ENCODE measurements at regions not wholly inside any gene's neighbourhood (a gene's known extent, or its start where the extent isn't known, plus 50 kb on each side); places are given as distances from the start of the nearest gene placed in this dataset.

DNA sequence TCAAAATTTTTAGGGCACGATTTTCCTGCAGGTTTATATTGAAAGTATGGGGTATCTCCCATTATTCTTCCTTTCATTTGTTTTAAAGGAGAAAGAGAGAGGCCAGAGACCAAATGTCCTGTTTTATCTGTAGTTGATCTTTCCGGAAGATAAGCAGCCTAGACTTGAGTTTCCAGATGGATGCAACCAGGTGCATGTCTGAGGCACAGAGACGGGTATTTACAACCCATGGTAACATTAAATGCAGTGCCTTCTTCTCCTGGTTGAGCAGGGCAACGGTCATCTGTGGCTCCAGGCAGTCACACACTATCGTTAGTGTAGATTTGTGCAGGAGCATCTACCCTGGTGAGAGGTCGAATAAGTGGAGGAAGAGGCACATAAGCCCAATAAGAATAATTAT, 1507.1 kb downstream of the UQCRFS1 start:
- DNase-seq: no peak

DNA sequence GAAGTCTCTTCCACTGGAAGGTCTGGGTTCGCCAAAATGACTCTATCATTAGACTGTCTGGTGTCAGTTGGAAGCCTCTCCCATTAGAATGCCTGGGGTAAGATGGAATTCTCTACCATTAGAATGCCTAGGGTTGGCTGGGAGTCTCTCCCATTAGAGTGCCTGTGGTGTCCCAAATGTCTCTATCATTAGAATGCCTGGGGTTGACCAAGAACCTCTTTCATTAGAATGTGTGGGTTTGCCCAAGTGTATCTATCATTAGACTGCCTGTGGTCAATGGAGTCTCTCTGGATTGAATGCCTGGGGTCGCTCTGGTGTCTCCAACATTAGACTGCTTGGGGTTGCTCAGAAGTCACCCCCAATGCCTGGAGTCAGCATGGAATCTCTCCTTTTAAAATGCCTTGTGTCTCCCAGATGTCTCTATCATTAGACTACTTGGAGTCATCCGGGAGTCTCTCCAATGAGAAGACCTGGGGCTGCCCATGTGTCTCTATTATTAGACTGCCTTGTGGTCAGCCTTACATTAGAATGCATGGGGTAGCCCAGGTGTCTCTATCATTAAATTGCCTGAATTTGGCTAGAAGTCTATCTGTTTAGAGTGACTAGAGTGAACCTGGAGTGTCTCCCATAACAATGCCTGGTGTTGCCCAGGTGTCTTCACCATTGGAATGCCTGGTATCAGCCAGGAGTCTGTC, 1518.4 kb downstream of the UQCRFS1 start:
- DNase-seq: no peak

DNA sequence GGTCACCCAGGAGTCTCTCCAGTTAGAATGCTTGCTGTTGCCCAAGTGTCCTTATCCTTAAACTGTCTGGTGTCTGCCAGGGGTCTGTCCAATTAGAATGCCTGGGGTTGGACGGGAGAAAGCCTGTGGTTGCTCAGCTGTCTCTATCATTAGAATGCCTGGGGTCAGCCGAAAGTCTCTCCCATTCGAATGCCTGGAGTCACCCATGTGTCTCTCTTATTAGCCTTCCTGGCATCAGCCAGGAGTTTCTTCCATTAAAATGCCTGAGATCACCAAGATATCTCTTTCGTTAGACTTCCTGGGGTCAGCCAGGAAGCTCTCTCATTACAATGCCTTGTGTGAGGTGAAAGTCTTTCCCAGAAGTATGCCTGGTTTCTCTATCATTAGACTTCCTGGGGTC, 1521.0 kb downstream of the UQCRFS1 start:
- no peak for DNase-seq

DNA sequence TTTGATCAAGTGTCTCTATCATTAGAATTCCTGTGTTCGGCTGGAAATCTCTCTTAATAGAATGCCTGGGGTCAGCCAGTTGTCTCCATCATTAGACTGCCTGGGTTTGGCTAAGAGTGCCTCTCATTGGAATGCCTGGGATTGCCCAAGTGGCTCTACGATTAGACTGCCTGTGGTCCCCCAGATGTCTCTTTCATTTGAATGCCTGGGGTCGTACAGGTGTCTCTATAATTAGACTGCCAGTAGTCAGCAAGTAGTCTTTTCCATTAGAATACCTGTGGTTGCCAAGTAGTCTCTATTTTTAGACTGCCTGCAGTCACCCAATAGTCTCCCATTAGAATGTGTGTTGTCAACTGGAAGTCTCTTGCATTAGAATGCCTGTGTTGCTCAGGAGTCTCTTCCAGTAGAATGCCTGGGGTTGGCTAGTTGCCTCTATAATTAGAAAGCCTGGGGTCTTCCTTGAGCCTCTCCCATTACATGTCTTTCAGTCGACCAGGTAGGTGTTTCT, 1523.2 kb downstream of the UQCRFS1 start:
- no peak for DNase-seq

DNA sequence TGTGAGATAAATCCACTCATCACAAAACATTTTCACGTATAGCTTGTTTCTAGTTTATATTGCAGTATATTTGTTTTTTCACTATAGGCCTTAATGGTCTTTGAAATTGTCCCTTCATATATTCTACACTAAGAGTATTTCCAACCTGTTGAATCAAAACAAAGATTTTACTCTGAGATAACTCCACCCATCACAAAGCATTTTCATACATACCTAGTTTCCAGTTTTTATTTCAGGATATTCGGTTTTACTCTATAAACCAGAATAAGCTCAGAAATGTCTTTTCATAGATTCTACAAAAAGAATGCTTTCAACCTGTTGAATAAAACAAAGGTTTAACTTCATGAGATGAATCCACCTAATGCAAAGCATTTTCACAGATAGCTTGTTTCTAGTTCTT, 1528.7 kb downstream of the UQCRFS1 start:
- no peak for DNase-seq

DNA sequence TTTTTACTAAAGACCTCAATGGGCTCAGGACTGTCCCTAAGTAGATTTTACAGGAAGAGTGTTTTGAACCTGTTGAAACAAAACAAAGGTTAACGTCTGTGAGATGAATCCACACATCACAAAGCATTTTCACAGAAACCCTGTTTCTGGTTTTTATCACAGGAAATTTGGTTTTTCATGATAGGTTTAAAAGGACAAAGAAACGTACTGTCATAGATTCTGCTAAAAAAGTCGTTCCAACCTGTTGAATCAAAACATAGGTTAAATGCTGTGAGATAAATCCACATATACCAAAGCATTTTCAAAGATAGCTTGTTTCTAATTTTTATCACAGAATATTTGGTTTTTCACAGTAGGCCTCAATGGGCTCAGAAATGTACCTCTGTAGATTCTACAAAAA, 1531.0 kb downstream of the UQCRFS1 start:
- no peak for DNase-seq

DNA sequence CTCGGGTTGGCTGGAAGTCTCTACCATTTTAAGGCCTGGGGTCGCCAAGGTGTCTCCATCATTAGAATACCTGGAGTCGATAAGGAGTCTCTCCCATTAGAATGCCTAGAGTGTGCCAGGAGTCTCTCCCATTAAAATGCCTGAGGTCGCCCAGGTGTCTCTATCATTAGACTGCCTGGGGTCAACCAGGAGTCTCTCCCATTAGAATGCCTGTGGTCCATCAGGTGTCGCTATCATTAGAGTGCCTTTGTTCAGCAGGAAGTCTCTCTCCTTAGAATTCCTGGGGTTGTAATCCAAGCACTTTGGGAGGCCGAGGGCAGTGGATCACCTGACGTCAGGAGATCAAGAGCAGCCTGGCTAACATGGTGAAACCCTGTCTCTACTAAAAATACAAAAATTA, 1533.0 kb downstream of the UQCRFS1 start:
- DNase-seq: no peak

DNA sequence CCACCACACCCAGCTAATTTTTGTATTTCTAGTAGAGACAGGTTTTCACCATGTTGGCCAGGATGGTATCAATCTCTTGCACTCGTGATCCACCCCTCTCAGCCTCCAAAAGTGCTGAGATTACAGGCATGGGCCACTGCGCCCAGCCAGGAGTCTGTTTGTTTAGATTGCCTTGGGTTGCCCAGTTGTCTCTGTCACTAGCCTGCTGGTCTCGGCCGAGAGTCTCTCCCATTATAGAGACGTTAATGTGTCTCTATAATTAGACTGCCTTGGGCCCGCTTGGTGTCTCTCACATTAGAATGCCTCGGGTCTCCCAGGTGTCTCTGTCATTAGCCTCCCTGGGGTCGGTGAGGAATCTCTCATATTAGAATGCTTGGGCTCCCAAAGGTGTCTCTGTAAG, 1533.6 kb downstream of the UQCRFS1 start:
- no peak for DNase-seq

DNA sequence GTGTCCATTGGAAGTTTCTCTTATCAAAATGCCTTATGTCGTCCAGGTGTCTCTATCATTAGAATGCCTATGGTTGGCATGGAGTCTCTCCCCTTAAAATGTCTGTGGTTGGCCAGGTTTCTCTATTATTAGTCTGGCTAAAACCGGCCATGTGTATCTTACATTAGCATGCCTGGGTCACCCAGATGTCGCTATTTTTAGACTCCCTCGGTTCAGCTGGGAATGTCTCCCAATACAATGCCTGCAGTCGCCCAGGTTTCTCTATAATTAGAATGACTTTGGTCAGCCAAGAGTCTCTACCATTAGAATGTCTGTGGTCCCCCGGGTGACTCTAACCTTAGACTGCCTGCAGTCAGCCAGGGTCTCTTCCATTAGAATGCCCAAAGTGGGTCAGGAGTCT, 1536.1 kb downstream of the UQCRFS1 start:
- DNase-seq: no peak

DNA sequence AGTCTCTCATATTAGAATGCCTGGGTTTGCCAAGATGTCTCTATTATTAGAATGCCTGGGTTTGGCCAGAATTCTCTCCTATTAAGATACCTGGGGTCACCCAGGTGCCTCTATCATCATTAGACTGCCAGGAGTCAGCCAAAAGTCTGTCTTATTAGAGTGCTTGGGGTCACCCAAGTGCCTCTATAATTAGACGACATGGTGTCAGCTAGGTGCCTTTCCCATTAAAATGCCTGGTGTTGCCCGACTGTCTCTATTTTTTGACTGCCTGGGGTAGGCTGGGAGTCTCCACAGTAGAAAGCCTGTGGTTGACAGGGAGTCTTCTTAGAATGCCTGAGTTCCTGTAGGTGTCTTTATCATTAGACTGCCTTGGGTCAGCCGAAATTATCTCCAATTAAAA, 1536.6 kb downstream of the UQCRFS1 start:
- no peak for DNase-seq

DNA sequence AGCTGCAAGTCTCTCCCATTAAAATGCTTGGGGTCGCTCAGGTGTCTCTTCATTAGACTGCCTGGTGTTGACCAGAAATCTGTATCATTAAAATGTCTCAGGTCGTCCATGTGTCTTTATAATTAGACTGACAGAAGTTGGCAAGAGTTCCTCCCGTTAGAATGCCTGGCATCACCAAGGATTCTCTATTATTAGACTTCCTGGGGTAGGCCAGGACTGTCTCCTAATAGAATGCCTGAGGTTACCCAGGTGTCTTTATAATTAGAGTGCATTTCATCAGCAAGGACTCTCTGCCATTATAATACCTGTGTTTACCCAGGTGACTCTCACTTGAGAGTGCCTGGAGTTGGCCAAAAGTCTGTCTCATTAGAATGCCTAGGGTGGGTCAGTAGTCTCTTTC, 1537.2 kb downstream of the UQCRFS1 start:
- no peak for DNase-seq

DNA sequence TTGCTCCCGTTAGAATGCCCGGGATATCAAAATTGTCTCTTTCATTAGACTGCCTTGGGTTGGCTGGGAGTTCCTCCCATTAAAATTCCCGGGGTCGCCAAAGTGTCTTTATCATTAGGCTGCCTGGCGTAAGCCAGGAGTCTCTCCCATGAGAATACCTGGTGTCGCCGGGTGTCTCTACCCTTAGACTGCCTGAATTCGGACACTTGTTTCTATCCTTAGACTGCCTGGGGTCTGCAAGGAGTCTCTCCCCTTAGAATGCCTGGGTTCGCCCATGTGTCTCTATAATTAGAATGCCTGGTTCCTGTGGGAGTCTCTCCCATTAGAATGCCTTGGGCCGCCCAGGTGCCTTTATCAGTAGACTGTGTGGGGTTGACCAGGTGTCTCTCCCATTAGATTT, 1538.2 kb downstream of the UQCRFS1 start:
- no peak for DNase-seq

DNA sequence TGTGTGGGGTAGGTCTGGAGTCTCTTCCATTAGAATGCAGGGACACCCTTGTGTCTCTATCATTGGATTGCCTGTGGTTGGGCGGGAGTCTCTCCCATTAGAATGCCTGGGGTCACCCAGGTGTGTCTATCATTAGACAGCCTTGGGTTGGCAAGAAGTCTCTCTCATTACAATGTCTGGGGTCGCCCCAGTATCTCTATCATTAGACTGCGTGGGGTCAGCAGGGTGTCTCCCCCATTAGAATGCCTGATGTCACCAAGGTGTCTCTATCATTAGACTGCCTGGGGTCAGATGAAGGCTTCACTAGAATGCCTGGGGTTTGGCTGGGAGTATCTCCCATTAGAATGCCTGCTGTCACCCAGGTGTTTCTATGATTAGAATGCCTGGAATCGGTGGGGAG, 1539.0 kb downstream of the UQCRFS1 start:
- DNase-seq: no peak

DNA sequence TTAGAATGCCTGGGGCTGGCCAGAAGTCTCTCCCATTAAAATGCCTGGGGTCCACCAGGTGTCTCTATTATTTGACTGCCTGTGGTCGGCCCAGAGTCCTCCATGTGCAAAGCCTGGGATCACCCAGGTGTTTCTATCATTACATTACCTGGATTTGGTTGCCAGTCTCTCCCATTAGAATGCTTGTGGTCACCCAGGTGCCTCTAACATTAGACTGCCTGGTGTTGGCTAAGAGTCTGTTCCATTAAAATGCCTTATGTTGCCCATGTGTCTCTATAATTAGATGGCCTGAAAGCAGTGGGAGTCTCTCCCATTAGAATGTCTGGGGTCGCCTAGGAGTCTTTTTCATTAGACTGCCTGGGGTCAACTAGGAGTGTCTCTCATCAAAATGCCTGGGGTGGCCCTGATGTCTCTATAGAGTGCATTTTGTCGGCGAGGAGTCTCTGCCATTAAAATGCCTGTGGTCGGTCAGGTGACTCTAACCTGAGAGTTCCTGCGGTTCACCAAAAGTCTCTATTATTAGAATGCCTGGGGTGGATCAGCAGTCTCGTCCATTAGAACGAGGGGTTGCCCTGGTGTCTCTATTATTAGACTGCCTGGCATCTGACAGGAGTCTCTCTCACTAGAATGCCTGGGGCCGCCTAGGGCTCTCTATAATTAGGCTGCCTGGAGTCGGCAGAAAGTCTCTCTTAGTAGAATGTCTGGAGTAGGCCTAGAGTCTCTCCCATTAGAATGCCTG, 1540.5 kb downstream of the UQCRFS1 start:
- no peak for DNase-seq

DNA sequence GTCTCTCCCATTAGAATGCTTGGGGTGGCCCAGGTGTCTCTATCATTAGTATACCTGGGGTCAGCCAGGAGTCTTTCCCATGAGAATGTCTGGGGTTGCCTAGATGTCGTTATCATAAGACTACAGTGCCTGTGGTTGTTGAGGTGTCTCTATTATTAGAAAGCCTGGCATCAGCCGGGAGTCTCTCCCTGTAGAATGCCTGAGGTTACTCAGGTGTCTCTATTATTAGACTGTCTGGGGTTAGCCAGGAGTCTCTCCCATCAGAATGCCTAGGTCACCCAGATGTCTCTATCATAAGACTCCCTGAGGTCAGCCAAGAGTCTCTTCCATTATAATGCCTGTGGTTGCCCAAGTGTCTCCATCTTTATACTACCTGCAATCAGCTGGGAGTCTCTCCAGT, 1541.1 kb downstream of the UQCRFS1 start:
- no peak for DNase-seq

DNA sequence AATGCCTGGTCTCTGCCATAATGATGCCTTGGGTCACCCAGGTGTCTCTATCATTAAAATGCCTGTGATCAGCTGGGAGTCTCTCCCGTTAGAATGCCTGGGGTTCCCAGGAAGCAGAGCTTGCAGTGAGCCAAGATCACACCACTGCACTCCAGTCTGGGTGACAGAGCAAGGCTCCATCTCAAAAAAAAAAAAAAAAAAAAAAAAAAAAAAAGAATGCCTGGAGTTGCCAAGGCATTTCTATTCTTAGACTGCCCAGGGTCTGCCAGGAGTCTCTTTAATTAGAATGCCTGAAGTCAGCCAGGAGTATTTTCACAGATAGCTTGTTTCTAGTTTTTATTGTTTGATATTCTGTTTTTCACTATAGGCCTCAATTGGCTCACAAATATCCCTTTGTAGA, 1552.5 kb downstream of the UQCRFS1 start:
- DNase-seq: no peak

DNA sequence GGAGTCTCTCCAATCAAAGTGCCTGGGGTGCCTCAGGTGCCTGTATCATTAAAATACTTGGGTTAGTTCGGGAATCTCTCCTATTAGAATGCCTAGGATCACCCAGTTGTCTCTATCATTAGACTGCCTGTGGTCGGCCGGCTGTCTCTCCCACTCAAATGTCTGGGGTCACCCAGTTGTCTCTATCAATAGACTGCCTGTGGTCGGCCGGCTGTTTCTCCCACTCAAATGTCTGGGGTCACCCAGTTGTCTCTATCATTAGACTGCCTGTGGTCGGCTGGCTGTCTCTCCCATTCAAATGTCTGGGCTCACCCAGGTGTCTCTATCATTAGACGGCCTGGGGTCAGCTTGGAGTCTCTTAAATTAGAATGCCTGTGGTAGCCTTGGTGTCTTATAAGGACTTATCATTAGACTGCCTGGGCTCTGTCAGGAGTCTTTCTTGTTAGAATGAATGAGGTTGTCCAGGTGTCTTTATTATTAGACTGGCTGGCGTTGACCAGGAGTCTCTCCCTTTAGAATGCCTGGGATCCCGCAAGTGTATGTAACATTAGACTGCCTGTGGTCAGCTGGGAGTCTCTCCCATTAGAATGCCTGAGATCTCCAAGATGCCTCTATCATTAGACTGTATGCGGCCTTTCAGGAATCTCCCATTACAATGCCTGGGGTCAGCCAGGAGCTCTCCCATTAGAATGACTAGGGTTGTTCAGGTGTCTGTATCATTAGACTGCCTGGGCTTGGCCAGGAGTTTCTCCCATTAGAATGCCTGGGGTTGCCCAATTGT, 1555.5 kb downstream of the UQCRFS1 start:
- no peak for DNase-seq

DNA sequence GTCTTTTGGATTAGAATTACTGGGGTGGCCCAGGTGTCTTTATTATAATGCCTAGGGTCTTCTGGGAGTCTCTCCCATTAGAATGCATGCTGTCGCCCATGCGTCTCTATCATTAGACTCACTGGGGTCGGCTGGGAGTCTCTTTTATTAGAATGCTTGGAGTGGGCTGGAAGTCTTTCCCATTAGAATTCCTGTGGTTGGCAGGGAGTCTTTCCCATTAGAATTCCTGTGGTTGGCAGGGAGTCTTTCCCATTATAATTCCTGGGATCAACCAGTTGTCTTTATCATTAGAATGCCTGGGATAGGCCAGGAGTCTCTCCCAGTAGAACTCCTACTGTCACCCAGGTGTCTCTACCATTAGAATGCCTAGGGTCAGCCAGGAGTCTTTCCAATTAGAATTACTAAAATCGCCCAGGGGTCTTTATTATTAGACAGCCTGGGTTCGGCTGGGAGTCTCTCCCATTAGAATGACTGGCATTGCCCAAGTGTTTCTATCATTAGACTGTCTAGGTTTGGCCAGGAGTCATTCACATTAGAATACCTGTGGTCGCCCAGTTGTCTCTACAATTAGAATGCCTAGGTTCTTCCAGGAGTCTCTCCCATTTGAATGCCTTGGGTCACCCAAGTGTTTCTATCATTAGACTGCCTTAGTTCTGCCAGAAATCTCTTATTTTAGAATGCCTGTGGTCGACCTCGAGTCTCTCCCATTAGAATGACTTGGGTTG, 1558.5 kb downstream of the UQCRFS1 start:
- no peak for DNase-seq

DNA sequence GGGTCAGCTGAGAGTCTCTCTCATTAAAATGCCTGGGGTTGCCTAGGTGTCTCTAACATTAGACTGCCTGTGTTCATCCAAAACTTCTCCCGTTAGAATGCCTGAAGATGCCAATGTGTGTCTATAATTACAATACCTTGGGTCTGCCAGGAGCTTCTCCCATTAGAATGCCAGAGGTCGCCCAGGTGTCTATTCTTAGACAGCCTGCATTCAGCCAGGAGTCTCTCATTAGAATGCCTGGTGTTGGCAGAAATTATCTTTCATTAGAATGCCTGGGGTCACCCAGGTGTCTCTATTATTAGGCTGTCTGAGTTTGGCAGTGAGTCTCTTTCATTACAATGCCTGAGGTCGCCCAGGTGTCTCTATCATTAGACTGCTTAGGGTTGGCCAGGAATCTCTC, 1560.2 kb downstream of the UQCRFS1 start:
- no peak for DNase-seq

DNA sequence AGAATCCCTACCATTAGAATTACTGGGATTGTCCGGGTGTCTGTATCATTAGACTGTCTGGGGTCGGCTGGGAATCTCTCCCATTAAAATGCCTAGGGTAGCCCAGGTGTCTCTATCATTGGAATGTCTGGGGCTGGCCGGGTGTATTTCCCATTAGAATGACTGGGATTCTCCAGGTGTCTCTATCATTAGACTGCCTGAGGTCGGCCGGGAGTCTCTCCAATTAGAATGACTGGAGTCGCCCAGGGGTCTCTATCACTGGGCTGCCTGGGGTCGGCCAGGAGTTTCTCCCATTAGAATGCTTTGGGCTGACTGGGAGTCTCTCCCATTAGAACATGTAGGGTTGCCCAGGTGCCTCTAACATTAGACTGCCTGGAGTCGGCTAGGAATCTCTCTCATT, 1560.7 kb downstream of the UQCRFS1 start:
- no peak for DNase-seq

DNA sequence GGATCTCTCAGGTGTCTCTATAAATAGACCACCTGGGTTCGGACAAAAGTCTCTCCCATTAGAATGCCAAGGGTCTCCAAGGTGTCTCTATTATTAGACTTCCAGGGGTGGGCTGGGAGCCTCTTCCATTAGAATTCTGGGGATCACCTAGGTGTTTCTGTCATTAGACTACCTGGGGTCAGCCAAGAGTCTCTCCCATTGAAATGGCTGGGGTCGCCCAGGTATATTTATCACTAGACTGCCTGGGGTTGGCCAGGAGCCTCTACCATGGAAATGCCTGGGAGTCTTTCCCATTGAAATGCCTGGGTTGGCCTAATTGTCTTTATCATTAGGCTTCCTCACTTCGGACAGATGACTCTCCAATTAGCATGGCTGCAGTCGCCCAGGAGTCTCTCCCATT, 1565.5 kb downstream of the UQCRFS1 start:
- DNase-seq: no peak

DNA sequence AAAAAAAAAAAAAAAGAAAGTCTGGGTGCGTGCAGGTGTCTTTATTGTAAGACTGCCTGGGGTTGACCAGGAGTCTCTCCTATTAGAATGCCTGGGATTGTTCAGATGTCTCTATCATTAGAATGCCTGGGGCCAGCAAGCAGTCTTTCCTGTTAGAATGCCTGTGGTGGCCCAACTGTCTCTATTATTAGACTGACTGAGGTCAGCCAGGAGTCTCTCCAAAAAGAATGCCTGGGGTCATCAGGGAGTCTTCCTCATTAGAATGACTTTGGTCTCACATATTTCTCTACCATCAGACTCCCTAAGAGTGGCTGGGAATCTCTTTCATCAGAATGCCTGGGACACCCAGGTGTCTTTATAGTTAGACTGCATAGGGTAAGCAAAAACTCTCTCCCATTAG, 1577.5 kb downstream of the UQCRFS1 start:
- no peak for DNase-seq

DNA sequence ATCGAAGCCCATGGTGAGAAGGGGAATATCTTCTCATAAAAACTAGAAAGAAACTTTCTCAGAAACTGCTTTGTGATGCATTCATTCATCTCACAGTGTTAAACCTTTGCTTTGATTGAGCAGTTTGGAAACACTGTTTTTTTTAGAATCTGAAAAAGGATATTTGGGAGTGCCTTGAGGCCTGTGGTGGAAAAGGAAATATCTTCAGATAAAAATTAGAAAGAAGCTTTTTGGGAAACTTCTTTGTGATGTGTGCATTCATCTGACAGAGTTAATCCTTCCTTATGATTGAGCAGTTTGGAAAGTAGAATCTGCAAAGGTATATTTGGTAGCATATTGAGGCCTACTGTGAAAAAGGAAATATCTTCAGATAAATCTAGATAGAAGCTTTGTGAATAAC, 1594.9 kb downstream of the UQCRFS1 start:
- DNase-seq: no peak

Measured in cortex of kidney (tissue), 1 donor.